A549 (cell line): ENCODE measurements at regions not wholly inside any gene's neighbourhood (a gene's known extent, or its start where the extent isn't known, plus 50 kb on each side); places are given as distances from the start of the nearest gene placed in this dataset.

Experiments
- ATAC-seq, 2 experiments: fragments of 200-7000 bp in 1 of 2; fragments of >200 bp in 1 of 2; cut with Nextera tagmentation in 1 of 2; cut with Tn5 transposase in 1 of 2; 3 replicates each; pipeline versions ENCODE4 v1.8.0 to v1.9.1; 2018 to 2020; ENCODE audit warnings: mild to moderate bottlenecking in 1 of 2, moderate library complexity in 1 of 2
- CTCF ChIA-PET: fragments of 300-600 bp; sonication (Branson Sonifier 250); formaldehyde crosslinking; extraction: SDS; loops from one replicate; lab custom pipeline; 2021; ENCODE audit warnings: antibody characterized with exemption, inconsistent platforms; lab: Yijun Ruan, JAX
- POLR2A ChIA-PET: fragments of 350-600 bp; formaldehyde crosslinking; extraction: SDS; loops from one replicate; lab custom pipeline; 2021; ENCODE audit warnings: antibody characterized with exemption, inconsistent platforms; lab: Yijun Ruan, JAX
- DNase-seq, 2 experiments: peaks; one replicate each; pipeline versions ENCODE4 v3.0.0 to v3.0.0-alpha.2; 2011 to 2016; ENCODE audit warnings: low read depth in 1 of 2, low spot score in 1 of 2
- FAIRE-seq: peaks from 2 replicates; lab custom pipeline; 2011; peaks lifted over from hg19 to GRCh38; lab: Jason Lieb, UNC
- H3K27ac ChIP-seq, 2 experiments: fragments of >200 bp; sonication (Bioruptor Twin); formaldehyde crosslinking; 3 replicates each; pipeline ENCODE4 v1.5.1; 2016 to 2017
- H3K4me1 ChIP-seq: fragments of >200 bp; sonication (Bioruptor Twin); formaldehyde crosslinking; 3 replicates; pipeline ENCODE4 v1.6.1; 2016
- H3K4me2 ChIP-seq: fragments of >200 bp; sonication (Bioruptor Twin); formaldehyde crosslinking; 3 replicates; pipeline ENCODE4 v1.6.1; 2016
- H3K4me3 ChIP-seq: fragments of >200 bp; sonication (Bioruptor Twin); formaldehyde crosslinking; 3 replicates; pipeline ENCODE4 v1.5.1; 2016
- H3K9me3 ChIP-seq: fragments of >200 bp; sonication (Bioruptor Twin); formaldehyde crosslinking; 3 replicates; pipeline ENCODE4 v1.6.1; 2016
- CBX2 ChIP-seq: fragments of 200-600 bp; sonication (generic); IDR thresholded peaks from 2 replicates; pipeline ENCODE4 v1.6.1; 2016; ENCODE audit warnings: low read depth, mild to moderate bottlenecking, borderline replicate concordance
- CHD2 ChIP-seq: fragments of 150-350 bp; IDR thresholded peaks from 2 replicates; pipeline ENCODE4 v1.6.1; 2014; ENCODE audit warnings: low read length; ENCODE audit not compliant: partially characterized antibody
- EHMT2 ChIP-seq: fragments of 200-600 bp; sonication (generic); IDR thresholded peaks from 2 replicates; pipeline ENCODE4 v1.6.1; 2016; ENCODE audit warnings: antibody characterized with exemption, low read depth, mild to moderate bottlenecking, moderate library complexity
- ELK1 ChIP-seq: fragments of 150-350 bp; IDR thresholded peaks from 2 replicates; pipeline ENCODE4 v1.6.1; 2014; ENCODE audit warnings: low read depth, mild to moderate bottlenecking, low read length
- EP300 ChIP-seq, 2 experiments: fragments of >200 bp; sonication (Bioruptor Twin); formaldehyde crosslinking; IDR thresholded peaks; 2 replicates in 1 of 2; 3 replicates in 1 of 2; pipeline ENCODE4 v1.6.1; 2016 to 2017
- FOSB ChIP-seq: fragments of 250-450 bp; sonication (Bioruptor Pico); IDR thresholded peaks from 2 replicates; pipeline ENCODE4 v1.5.0; 2020; ENCODE audit warnings: mild to moderate bottlenecking, moderate library complexity
- HDAC2 ChIP-seq: fragments of 200-600 bp; sonication (generic); IDR thresholded peaks from 2 replicates; pipeline ENCODE4 v1.6.1; 2016
- HES2 ChIP-seq: fragments of >200 bp; sonication (Bioruptor Twin); formaldehyde crosslinking; IDR thresholded peaks from 2 replicates; pipeline ENCODE4 v1.6.1; 2016
- HOXA7 ChIP-seq: fragments of 250-450 bp; sonication (Bioruptor Pico); IDR thresholded peaks from 2 replicates; pipeline ENCODE4 v1.5.0; 2020; ENCODE audit warnings: mild to moderate bottlenecking, moderate library complexity
- KDM5A ChIP-seq: fragments of 200-600 bp; sonication (generic); IDR thresholded peaks from 2 replicates; pipeline ENCODE4 v1.6.1; 2016; ENCODE audit warnings: antibody characterized with exemption, mild to moderate bottlenecking
- MAX ChIP-seq: IDR thresholded peaks from 2 replicates; pipeline ENCODE4 v1.6.1; 2012
- MAZ ChIP-seq: fragments of 150-350 bp; IDR thresholded peaks from 2 replicates; pipeline ENCODE4 v1.6.1; 2014; ENCODE audit warnings: antibody characterized with exemption, low read depth, low read length, borderline replicate concordance
- PBX3 ChIP-seq: IDR thresholded peaks from 2 replicates; pipeline ENCODE4 v1.6.1; 2012
- POLR2A ChIP-seq: IDR thresholded peaks from 2 replicates; pipeline ENCODE4 v1.6.1; 2012; ENCODE audit warnings: mild to moderate bottlenecking, low read length
- RARB ChIP-seq: fragments of 250-450 bp; sonication (Bioruptor Pico); IDR thresholded peaks from 2 replicates; pipeline ENCODE4 v1.8.0; 2021; ENCODE audit warnings: mild to moderate bottlenecking, moderate library complexity
- RFX5 ChIP-seq: fragments of 450-650 bp; IDR thresholded peaks from 2 replicates; pipeline ENCODE4 v1.7.1; 2014; ENCODE audit warnings: antibody characterized with exemption, mild to moderate bottlenecking, moderate library complexity
- RNF2 ChIP-seq: fragments of 200-600 bp; sonication (generic); IDR thresholded peaks from 2 replicates; pipeline ENCODE4 v1.6.1; 2016; ENCODE audit warnings: low read depth, mild to moderate bottlenecking, antibody characterized with exemption, moderate library complexity, borderline replicate concordance
- TP53 ChIP-seq: fragments of 250-450 bp; sonication (Bioruptor Pico); IDR thresholded peaks from 2 replicates; pipeline ENCODE4 v1.5.0; 2021; ENCODE audit warnings: mild to moderate bottlenecking, moderate library complexity
- ZC3H11A ChIP-seq: fragments of 450-650 bp; IDR thresholded peaks from 2 replicates; pipeline ENCODE4 v1.6.1; 2014; ENCODE audit warnings: antibody characterized with exemption, mild to moderate bottlenecking
- ZSCAN20 ChIP-seq: fragments of 250-450 bp; sonication (Bioruptor Pico); IDR thresholded peaks from 2 replicates; pipeline ENCODE4 v1.8.0; 2022; ENCODE audit warnings: mild to moderate bottlenecking, moderate library complexity
- WGBS: methylation state at CpG from one replicate; pipeline ENCODE4 v1.1.6; 2017; ENCODE audit errors: missing lambda C conversion rate; 5-methylcytosine and 5-hydroxymethylcytosine counted together

GRCh38 chr5:98516701-98517100, 256.8 kb upstream of the RGMB start:
- H3K4me3 ChIP-seq, result no peak overlapping the region
- H3K4me1 ChIP-seq, result no peaks in the 10 kb centered on the region
- TF ChIP-seq KDM5A (no peak), POLR2A (no peak)
- H3K27ac ChIP-seq, result no peak overlapping the region
- DNase-seq, result no peak
- H3K4me2 ChIP-seq, result no peak overlapping the region
- H3K9me3 ChIP-seq, result no peaks in the 10 kb centered on the region
- ATAC-seq, result no peak
- no peak for FAIRE-seq
- 22% methylated on average over 4 of the region's 4 CpGs for WGBS
- ChIA-PET POLR2A (no interaction called here), CTCF (no interaction called here)

GRCh38 chr5:98517560-98518366, 255.7 kb upstream of the RGMB start:
- TF ChIP-seq POLR2A (no peak), FOSB (CRISPR knock-in tag) (no peak), CHD2 (no peak), PBX3 (no peak), ZSCAN20 (CRISPR knock-in tag) (no peak), ELK1 (no peak), ZC3H11A (no peak), CBX2 (no peak), EHMT2 (no peak), TP53 (no peak), HOXA7 (CRISPR knock-in tag) (no peak)
- CTCF ChIA-PET, result no interaction called here
- ATAC-seq (no peak), DNase-seq (no peak), FAIRE-seq (no peak)
- POLR2A ChIA-PET, result no interaction called here
- Histone ChIP-seq H3K4me3 (no peak overlapping the region), H3K4me1 (no peaks in the 10 kb centered on the region), H3K9me3 (no peaks in the 10 kb centered on the region), H3K27ac (no peak overlapping the region), H3K4me2 (no peak overlapping the region)
- 17% methylated on average over 4 of the region's 4 CpGs for WGBS

- ATAC-seq (no peak), DNase-seq (no peak)
- no peak overlapping the region for H3K4me2 ChIP-seq
- POLR2A ChIA-PET, result no interaction called here
- TF ChIP-seq HDAC2 (no peak), MAX (no peak), RFX5 (no peak), RNF2 (no peak), MAZ (no peak), POLR2A (no peak), EP300 (IDR thresholded peaks at IDR 0.05) (no peak), RARB (CRISPR knock-in tag) (no peak), HES2 (no peak), ZC3H11A (no peak)
- TF ChIP-seq, all 56 proteins: peak for 0
- FAIRE-seq, result no peak
- CTCF ChIA-PET, result interaction anchor here (2.1 kb wide), 1 partner anchor 8 kb away, joined by 4 read pairs; no protein-coding TSS in a partner anchor
- Histone ChIP-seq H3K4me3 (no peak overlapping the region), H3K27ac (no peak overlapping the region), H3K9me3 (no peaks in the 10 kb centered on the region), H3K4me1 (no peaks in the 10 kb centered on the region)
- 2% methylated on average over 1 of the region's 1 CpG for WGBS
Measured at GRCh38 chr5:98518754-98519153, 254.7 kb upstream of the RGMB start.
